GM12878 (cell line): ENCODE measurements at regions not wholly inside any gene's neighbourhood (a gene's known extent, or its start where the extent isn't known, plus 50 kb on each side); places are given as distances from the start of the nearest gene placed in this dataset.

Source experiments
- CEBPB ChIP-seq, 2 experiments: fragments of 150-350 bp in 1 of 2; IDR thresholded peaks; 2 replicates each; pipeline ENCODE4 v1.6.1; 2012 to 2014; ENCODE audit warnings: low read depth in 2 of 2, low read length in 2 of 2, borderline replicate concordance in 1 of 2, inconsistent platforms in 1 of 2
- CHD1 ChIP-seq: IDR thresholded peaks from 2 replicates; pipeline ENCODE4 v1.6.1; 2012; ENCODE audit warnings: low read depth, low read length, improper control_type of control experiment
- CREM ChIP-seq: IDR thresholded peaks from 2 replicates; pipeline ENCODE4 v1.6.1; 2014; ENCODE audit warnings: antibody characterized with exemption, low read depth
- DPF2 ChIP-seq: fragments of 450-650 bp; IDR thresholded peaks from 2 replicates; pipeline ENCODE4 v1.6.1; 2017; ENCODE audit warnings: mild to moderate bottlenecking
- E2F4 ChIP-seq: IDR thresholded peaks from 2 replicates; pipeline ENCODE4 v1.6.1; 2012; ENCODE audit warnings: low read depth, low read length, improper control_type of control experiment
- EP300 ChIP-seq, 2 experiments: fragments of 150-350 bp in 1 of 2; IDR thresholded peaks; 2 replicates each; pipeline ENCODE4 v1.6.1; 2011 to 2012; ENCODE audit warnings: low read depth in 2 of 2, low read length in 2 of 2, borderline replicate concordance in 1 of 2, improper control_type of control experiment in 1 of 2, inconsistent platforms in 1 of 2; ENCODE audit not compliant: control insufficient read depth in 1 of 2
- FOXK2 ChIP-seq: fragments of 450-650 bp; IDR thresholded peaks from 2 replicates; pipeline ENCODE4 v1.6.1; 2017; ENCODE audit warnings: mild to moderate bottlenecking, moderate library complexity
- FOXM1 ChIP-seq: IDR thresholded peaks from 2 replicates; pipeline ENCODE4 v1.6.1; 2012; ENCODE audit warnings: low read depth, mild to moderate bottlenecking, inconsistent platforms, low read length, moderate library complexity
- KDM1A ChIP-seq: fragments of 200-600 bp; sonication (generic); IDR thresholded peaks from 2 replicates; pipeline ENCODE4 v1.6.1; 2016; ENCODE audit warnings: borderline replicate concordance
- MYB ChIP-seq: fragments of 150-350 bp; IDR thresholded peaks from 2 replicates; pipeline ENCODE4 v1.6.1; 2014; ENCODE audit warnings: mild to moderate bottlenecking, low read depth, low read length, borderline replicate concordance
- NKRF ChIP-seq: fragments of 450-650 bp; conservative IDR thresholded peaks from 2 replicates; pipeline ENCODE4 v1.6.1; 2017; ENCODE audit warnings: mild to moderate bottlenecking, moderate library complexity
- NR2C2 ChIP-seq: IDR thresholded peaks from 2 replicates; pipeline ENCODE4 v1.6.1; 2011; ENCODE audit warnings: borderline replicate concordance, low read depth; ENCODE audit not compliant: control insufficient read depth, insufficient read length
- NR2F1 ChIP-seq: fragments of 450-650 bp; conservative IDR thresholded peaks from 2 replicates; pipeline ENCODE4 v1.6.1; 2017; ENCODE audit warnings: mild to moderate bottlenecking
- PML ChIP-seq: IDR thresholded peaks from 2 replicates; pipeline ENCODE4 v1.6.1; 2012; ENCODE audit warnings: low read length, inconsistent platforms
- RAD51 ChIP-seq: fragments of 450-650 bp; IDR thresholded peaks from 2 replicates; pipeline ENCODE4 v1.6.1; 2016; ENCODE audit warnings: moderate library complexity, mild to moderate bottlenecking, inconsistent platforms
- USF1 ChIP-seq: IDR thresholded peaks from 2 replicates; pipeline ENCODE4 v1.6.1; 2011; ENCODE audit warnings: borderline replicate concordance, low read depth, mild to moderate bottlenecking, moderate library complexity, mixed read lengths, low read length; ENCODE audit not compliant: insufficient read depth; ENCODE audit errors: extremely low read length
- ZBED1 ChIP-seq: IDR thresholded peaks from 2 replicates; pipeline ENCODE4 v1.6.1; 2016; ENCODE audit warnings: borderline replicate concordance
- ZBTB40 ChIP-seq: fragments of 450-650 bp; IDR thresholded peaks from 2 replicates; pipeline ENCODE4 v1.6.1; 2016; ENCODE audit warnings: mild to moderate bottlenecking, moderate library complexity, borderline replicate concordance

DNA sequence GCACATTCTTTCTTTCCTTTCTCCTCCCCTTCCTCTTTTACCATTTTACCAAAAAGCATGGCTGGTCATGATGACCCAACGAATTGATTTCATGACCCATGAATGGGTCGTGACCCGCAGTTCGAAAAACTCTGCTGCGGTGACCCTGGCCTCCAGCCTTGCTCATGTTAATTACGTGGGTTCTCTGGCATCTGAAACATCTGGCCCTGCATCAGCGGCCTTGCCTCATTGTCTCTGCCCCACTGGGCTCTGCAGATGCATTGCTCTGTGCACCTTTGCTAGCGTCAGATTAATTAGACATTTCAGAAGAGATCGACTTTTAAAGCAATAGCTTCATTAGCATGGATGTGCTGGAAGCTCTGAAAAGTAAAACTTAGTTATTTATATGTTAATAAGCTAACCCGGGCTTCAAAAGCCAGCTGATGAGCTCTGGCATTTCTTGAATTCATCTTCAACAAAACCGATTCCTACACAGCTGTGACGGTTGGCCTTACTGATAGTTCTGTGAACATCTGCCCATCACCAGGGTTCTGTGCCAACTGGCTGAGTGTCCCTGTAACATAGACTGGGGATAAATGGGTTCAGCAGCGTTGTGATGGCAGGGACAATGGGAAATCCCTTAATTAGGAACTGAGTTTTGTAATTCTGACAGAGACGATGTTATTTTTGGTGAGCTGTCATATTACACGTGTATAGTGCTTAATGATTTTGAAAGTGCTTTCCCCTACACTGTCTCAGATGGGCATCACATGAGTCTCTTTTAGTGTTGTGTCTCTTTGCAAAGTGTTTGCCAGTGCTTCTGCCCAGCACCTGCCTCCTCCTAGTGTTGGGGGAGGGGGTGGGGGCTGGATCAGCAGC is 225.9 kb upstream of the EEF2KMT start (continued):
- TF ChIP-seq ZBTB40 = no peak
- no peak for TF ChIP-seq NR2C2
- 0 out of 4 replicates have a peak, but pooled peaks of 1 of the 2 experiments have one; percentile 9 for TF ChIP-seq EP300 (IDR thresholded peaks at IDR 0.05; ENCODE audit: borderline replicate concordance in 1 of 2, control insufficient read depth in 1 of 2, low read depth in 2 of 2, low read length in 2 of 2)
- TF ChIP-seq PML = no peak
- no peak for TF ChIP-seq FOXK2
- TF ChIP-seq FOXM1 = no peak
- TF ChIP-seq CEBPB (IDR thresholded peaks at IDR 0.05; ENCODE audit: borderline replicate concordance in 1 of 2, low read depth in 2 of 2, low read length in 2 of 2) = no peak
- no peak for TF ChIP-seq ZBED1
- TF ChIP-seq CREM = no peak
- no peak for TF ChIP-seq KDM1A
- TF ChIP-seq E2F4 = no peak
- TF ChIP-seq MYB = no peak
- TF ChIP-seq NR2F1 = peak; percentile 86
- TF ChIP-seq DPF2 = peak; percentile 36; the same call in 1 of the 2 replicates
- TF ChIP-seq NKRF = no peak
- TF ChIP-seq USF1 = no peak
- no peak for TF ChIP-seq RAD51
- no peak for TF ChIP-seq CHD1
